ENCODE measurements at regions not wholly inside any gene's neighbourhood (a gene's known extent, or its start where the extent isn't known, plus 50 kb on each side); places are given as distances from the start of the nearest gene placed in this dataset.

DNA sequence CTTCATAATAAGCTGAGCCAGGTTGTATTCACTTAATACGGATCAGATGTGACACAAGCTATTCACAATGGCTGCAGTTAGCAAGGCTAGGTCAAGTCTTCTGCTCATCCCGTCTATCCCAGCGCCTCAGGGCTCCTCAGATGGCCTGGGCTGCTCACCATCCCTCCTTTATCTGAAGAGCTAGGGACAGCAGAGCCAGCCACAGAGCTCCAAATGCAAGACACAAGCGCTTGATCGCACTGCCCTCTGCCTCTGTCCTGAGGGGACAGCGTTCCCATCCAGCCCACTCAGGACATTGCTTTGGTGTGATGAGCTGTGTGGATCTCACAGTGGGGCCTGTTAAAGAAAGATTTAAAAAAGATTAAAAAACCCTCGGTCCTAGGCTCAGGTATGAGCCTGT is 254.4 kb upstream of the HS6ST1 start:
- TF ChIP-seq, protein P1, sequence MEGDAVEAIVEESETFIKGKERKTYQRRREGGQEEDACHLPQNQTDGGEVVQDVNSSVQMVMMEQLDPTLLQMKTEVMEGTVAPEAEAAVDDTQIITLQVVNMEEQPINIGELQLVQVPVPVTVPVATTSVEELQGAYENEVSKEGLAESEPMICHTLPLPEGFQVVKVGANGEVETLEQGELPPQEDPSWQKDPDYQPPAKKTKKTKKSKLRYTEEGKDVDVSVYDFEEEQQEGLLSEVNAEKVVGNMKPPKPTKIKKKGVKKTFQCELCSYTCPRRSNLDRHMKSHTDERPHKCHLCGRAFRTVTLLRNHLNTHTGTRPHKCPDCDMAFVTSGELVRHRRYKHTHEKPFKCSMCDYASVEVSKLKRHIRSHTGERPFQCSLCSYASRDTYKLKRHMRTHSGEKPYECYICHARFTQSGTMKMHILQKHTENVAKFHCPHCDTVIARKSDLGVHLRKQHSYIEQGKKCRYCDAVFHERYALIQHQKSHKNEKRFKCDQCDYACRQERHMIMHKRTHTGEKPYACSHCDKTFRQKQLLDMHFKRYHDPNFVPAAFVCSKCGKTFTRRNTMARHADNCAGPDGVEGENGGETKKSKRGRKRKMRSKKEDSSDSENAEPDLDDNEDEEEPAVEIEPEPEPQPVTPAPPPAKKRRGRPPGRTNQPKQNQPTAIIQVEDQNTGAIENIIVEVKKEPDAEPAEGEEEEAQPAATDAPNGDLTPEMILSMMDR (IDR thresholded peaks at IDR 0.05; ENCODE audit: low read length), result no peak
- TF ChIP-seq EZH2 (optimal IDR thresholded peaks at IDR 0.05; ENCODE audit: low read depth, low read length), result no peak
